Suprapubic skin (tissue), 4 donors: ENCODE measurements at regions not wholly inside any gene's neighbourhood (a gene's known extent, or its start where the extent isn't known, plus 50 kb on each side); places are given as distances from the start of the nearest gene placed in this dataset.
"Not testable (repeated sequence)": the region's sequence is repeated elsewhere in the genome, so short reads cannot be mapped to it uniquely, and the experiment has no call there.

ENCODE experiments used
- DNase-seq, 2 donors: peaks; one replicate each; pipeline ENCODE4 v3.0.0-alpha.2; 2019; ENCODE audit warnings: low spot score in 2 of 2
- H3K27ac ChIP-seq: fragments of 200-600 bp; sonication (generic); one replicate; pipeline ENCODE4 v1.5.1; 2019
- H3K27me3 ChIP-seq: fragments of 200-600 bp; sonication (generic); one replicate; pipeline ENCODE4 v1.5.1; 2019
- H3K36me3 ChIP-seq: fragments of 200-600 bp; sonication (generic); one replicate; pipeline ENCODE4 v1.5.1; 2019
- H3K4me1 ChIP-seq: fragments of 200-600 bp; sonication (generic); one replicate; pipeline ENCODE4 v1.5.1; 2019
- H3K4me3 ChIP-seq: fragments of 200-600 bp; sonication (generic); one replicate; pipeline ENCODE4 v1.5.1; 2019; ENCODE audit warnings: mild to moderate bottlenecking
- H3K9me3 ChIP-seq: fragments of 200-600 bp; sonication (generic); one replicate; pipeline ENCODE4 v1.5.1; 2019
- EP300 ChIP-seq: sonication (generic); formaldehyde crosslinking; IDR thresholded peaks from one replicate; pipeline ENCODE4 v1.6.1; 2017; ENCODE audit warnings: antibody characterized with exemption
- POLR2A ChIP-seq, 2 donors: fragments of 450-650 bp; IDR thresholded peaks; one replicate each; pipeline ENCODE4 v1.6.1; 2017; ENCODE audit warnings: antibody characterized with exemption in 2 of 2, mild to moderate bottlenecking in 2 of 2, moderate library complexity in 2 of 2
- POLR2AphosphoS5 ChIP-seq, 3 donors: sonication (generic); formaldehyde crosslinking; IDR thresholded peaks; one replicate each; pipeline ENCODE4 v1.6.1; 2017; ENCODE audit warnings: antibody characterized with exemption in 3 of 3
- WGBS: methylation state at CpG from one replicate; pipeline ENCODE4 v1.1.5; 2018; 5-methylcytosine and 5-hydroxymethylcytosine counted together
- TF ChIP-seq, protein P1 (sequence below), 2 donors: fragments of 200-600 bp in 1 of 2; fragments of 450-650 bp in 1 of 2; sonication (generic) in 1 of 2; IDR thresholded peaks; one replicate each; pipeline ENCODE4 v1.5.1; 2016 to 2019; ENCODE audit warnings: antibody characterized with exemption in 2 of 2, mild to moderate bottlenecking in 1 of 2, moderate library complexity in 1 of 2

DNA sequence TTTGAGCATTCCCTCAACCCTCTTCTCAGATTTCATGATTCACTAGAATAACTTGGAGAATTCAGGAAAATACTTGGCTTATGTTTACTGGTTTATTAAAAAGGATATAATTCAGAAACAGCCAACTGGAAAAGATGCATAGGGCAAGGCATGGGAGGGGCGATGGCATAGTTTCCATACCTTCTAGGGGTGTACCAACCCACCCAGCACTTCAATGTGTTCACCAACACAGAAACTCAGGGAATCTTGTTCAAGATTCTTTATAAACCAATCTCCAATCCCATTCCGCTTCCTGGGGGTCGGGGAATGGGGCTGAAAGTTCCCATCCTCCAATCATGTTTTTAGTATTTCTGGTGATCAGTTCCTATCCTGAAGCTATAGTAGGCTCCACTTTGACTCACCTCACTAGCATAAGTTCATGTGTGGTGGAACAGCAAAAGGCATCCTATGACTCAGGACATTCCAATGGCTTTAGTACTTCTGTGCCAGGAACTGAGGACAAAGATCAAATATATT lies 164.4 kb downstream of the SIM1 start:
- no peak for DNase-seq
- no peaks in the 10 kb centered on the region for H3K36me3 ChIP-seq
- no peak overlapping the region for H3K27ac ChIP-seq
- H3K27me3 ChIP-seq, result no peaks in the 10 kb centered on the region
- TF ChIP-seq, protein P1, sequence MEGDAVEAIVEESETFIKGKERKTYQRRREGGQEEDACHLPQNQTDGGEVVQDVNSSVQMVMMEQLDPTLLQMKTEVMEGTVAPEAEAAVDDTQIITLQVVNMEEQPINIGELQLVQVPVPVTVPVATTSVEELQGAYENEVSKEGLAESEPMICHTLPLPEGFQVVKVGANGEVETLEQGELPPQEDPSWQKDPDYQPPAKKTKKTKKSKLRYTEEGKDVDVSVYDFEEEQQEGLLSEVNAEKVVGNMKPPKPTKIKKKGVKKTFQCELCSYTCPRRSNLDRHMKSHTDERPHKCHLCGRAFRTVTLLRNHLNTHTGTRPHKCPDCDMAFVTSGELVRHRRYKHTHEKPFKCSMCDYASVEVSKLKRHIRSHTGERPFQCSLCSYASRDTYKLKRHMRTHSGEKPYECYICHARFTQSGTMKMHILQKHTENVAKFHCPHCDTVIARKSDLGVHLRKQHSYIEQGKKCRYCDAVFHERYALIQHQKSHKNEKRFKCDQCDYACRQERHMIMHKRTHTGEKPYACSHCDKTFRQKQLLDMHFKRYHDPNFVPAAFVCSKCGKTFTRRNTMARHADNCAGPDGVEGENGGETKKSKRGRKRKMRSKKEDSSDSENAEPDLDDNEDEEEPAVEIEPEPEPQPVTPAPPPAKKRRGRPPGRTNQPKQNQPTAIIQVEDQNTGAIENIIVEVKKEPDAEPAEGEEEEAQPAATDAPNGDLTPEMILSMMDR (IDR thresholded peaks at IDR 0.05), result no peak
- no peak for TF ChIP-seq POLR2A (IDR thresholded peaks at IDR 0.05)
- no peak for TF ChIP-seq EP300
- no peak for TF ChIP-seq POLR2AphosphoS5 (IDR thresholded peaks at IDR 0.05)
- 95% methylated on average over 3 of the region's 3 CpGs for WGBS
- H3K4me3 ChIP-seq, result no peak overlapping the region
- H3K9me3 ChIP-seq, result no peaks in the 10 kb centered on the region
- H3K4me1 ChIP-seq, result no peaks in the 10 kb centered on the region

DNA sequence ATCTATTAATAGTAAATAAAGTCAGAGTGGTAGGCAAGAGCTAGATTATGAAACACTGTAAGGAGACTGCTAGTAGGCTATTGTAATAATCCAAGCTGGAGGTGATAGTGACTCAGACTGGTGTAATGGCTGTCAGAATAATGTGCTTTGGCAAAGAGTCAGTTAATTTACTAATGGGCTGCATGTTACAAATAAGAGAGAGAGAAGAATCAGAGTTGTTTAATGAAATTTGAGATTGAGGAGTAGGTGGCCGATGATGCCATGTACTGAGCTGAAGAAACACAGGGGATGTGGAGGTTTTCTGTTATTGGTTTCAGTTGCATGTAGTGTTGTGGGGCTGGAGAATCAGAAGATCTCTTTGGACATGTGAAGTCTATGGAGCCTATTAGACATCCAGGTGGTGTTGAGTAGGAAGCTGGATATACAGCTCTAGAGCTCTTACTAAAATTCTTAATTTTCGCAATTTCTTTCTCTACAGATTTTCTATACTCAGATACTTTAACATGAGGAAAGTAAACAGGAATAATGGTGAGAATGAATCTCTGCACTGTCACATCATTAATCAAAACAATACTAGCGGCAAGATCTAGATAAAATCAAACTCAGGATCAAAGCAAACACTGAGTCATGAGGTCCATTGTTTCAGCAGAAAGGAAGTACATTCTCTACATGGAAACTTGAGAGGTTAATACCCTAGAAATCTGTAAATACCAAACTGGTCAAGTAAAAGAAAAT lies 167.7 kb downstream of the SIM1 start:
- no peak for DNase-seq
- 60% methylated on average over 3 of the region's 3 CpGs for WGBS

DNA sequence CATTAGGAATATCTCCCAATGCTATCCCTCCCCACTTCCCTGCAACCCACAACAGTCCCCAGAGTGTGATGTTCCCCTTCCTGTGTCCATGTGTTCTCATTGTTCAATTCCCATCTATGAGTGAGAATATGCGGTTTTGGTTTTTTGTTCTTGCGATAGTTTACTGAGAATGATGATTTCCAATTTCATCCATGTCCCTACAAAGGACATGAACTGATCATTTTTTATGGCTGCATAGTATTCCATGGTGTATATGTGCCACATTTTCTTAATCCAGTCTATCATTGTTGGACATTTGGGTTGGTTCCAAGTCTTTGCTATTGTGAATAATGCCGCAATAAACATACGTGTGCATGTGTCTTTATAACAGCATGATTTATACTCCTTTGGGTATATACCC lies 169.5 kb downstream of the SIM1 start:
- not testable (repeated sequence) for DNase-seq, H3K36me3 ChIP-seq, H3K4me1 ChIP-seq, H3K4me3 ChIP-seq, H3K27ac ChIP-seq, H3K27me3 ChIP-seq, H3K9me3 ChIP-seq
- 78% methylated on average over 4 of the region's 4 CpGs for WGBS

More for the DNA sequence above, 167.7 kb downstream of the SIM1 start:
- no peak overlapping the region for H3K27ac ChIP-seq
- TF ChIP-seq EP300 (no peak), POLR2AphosphoS5 (IDR thresholded peaks at IDR 0.05) (no peak), POLR2A (IDR thresholded peaks at IDR 0.05) (no peak)
- TF ChIP-seq, protein P1 (IDR thresholded peaks at IDR 0.05), result no peak
- H3K36me3 ChIP-seq, result no peaks in the 10 kb centered on the region
- H3K9me3 ChIP-seq, result no peaks in the 10 kb centered on the region
- H3K4me3 ChIP-seq, result no peak overlapping the region
- H3K4me1 ChIP-seq, result no peaks in the 10 kb centered on the region
- no peaks in the 10 kb centered on the region for H3K27me3 ChIP-seq

DNA sequence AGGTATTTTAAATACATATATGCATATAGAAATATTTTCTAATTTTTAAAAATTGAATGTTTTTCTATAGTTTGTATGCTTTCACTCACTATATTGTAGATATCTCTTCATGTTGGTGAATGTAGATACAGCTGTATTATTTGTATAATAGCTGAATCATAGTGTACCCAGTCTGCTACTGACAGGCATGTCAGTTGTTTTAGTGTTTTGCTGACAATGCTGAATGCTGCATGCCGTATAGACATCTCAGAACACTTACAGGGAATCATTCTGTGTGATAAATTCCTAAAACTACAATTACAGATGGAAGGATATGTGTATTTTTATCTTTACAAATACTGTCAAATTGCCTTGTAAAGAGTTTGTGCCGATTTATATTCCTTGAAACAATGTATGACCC lies 175.4 kb downstream of the SIM1 start:
- H3K27ac ChIP-seq, result no peak overlapping the region
- H3K4me1 ChIP-seq, result no peaks in the 10 kb centered on the region
- no peaks in the 10 kb centered on the region for H3K9me3 ChIP-seq
- no peaks in the 10 kb centered on the region for H3K27me3 ChIP-seq
- H3K36me3 ChIP-seq, result no peaks in the 10 kb centered on the region
- DNase-seq, result no peak
- 89% methylated on average over 2 of the region's 2 CpGs for WGBS
- TF ChIP-seq POLR2A (IDR thresholded peaks at IDR 0.05) (no peak), EP300 (no peak), POLR2AphosphoS5 (IDR thresholded peaks at IDR 0.05) (no peak)
- TF ChIP-seq, protein P1 (IDR thresholded peaks at IDR 0.05), result no peak
- no peak overlapping the region for H3K4me3 ChIP-seq

DNA sequence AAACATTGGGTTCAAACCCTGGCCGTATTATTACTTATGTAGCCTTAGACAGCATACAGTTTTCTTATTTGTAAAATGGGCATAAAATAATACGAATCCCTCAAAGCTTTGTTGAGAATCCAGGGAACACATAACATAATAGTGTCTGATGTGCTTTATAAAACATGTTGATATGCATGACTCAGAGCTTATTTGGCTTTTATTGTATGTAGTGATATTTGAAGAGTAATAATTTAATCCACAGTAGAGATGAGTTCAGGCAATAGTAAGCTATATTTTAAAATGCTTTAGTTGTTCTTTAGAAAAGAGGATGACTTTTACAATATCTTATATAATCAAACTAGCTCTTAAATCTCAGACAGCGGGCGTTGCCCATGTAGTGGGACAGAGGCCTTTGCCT lies 176.4 kb downstream of the SIM1 start:
- 90% methylated on average over 4 of the region's 4 CpGs for WGBS
- H3K9me3 ChIP-seq, result no peaks in the 10 kb centered on the region
- DNase-seq, result no peak
- H3K27ac ChIP-seq, result no peak overlapping the region
- no peaks in the 10 kb centered on the region for H3K27me3 ChIP-seq
- H3K36me3 ChIP-seq, result no peaks in the 10 kb centered on the region
- no peaks in the 10 kb centered on the region for H3K4me1 ChIP-seq
- TF ChIP-seq, protein P1 (IDR thresholded peaks at IDR 0.05), result no peak
- no peak for TF ChIP-seq POLR2A (IDR thresholded peaks at IDR 0.05)
- no peak overlapping the region for H3K4me3 ChIP-seq

DNA sequence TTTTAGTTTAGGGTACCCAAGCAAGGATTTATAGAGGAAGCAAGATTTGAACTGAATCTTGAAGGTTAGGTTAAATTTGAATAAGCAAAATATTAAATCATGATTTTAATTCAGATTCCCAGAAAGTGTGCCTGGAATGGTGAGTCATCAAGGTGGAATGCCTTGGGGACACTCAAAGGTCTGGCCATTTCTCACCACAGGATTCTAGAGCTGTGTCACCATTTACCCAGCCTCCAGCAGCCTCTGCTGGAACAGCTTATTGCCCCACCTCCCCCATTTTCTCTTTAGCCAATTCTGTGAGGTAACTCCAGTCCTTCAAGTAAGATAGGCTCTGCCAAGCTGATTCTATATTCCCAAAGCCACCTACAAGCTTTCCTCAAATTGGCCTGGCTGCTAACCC lies 181.4 kb downstream of the SIM1 start:
- no peak for DNase-seq
- Histone ChIP-seq H3K9me3 (no peaks in the 10 kb centered on the region), H3K27me3 (no peaks in the 10 kb centered on the region), H3K36me3 (no peaks in the 10 kb centered on the region), H3K4me3 (no peak overlapping the region), H3K27ac (no peak overlapping the region), H3K4me1 (no peaks in the 10 kb centered on the region)
- no peak for TF ChIP-seq POLR2AphosphoS5 (IDR thresholded peaks at IDR 0.05)
- no peak for TF ChIP-seq EP300
- TF ChIP-seq, protein P1 (IDR thresholded peaks at IDR 0.05), result no peak
- no peak for TF ChIP-seq POLR2A (IDR thresholded peaks at IDR 0.05)
